GM20000 (cell line): ENCODE measurements at regions not wholly inside any gene's neighbourhood (a gene's known extent, or its start where the extent isn't known, plus 50 kb on each side); places are given as distances from the start of the nearest gene placed in this dataset.

Source experiments
- DNase-seq: peaks from one replicate; pipeline ENCODE4 v3.0.0; 2012; ENCODE audit warnings: low spot score
- CTCF ChIP-seq: IDR thresholded peaks from 2 replicates; pipeline ENCODE4 v1.5.1; 2012; ENCODE audit warnings: mild to moderate bottlenecking, control low read depth; ENCODE audit errors: extremely low read depth, missing control alignments

GRCh38 chr15:81427176-81427575 lies 53.2 kb upstream of the TMC3 start:
- TF ChIP-seq CTCF: no peak
- DNase-seq: no peak

DNA sequence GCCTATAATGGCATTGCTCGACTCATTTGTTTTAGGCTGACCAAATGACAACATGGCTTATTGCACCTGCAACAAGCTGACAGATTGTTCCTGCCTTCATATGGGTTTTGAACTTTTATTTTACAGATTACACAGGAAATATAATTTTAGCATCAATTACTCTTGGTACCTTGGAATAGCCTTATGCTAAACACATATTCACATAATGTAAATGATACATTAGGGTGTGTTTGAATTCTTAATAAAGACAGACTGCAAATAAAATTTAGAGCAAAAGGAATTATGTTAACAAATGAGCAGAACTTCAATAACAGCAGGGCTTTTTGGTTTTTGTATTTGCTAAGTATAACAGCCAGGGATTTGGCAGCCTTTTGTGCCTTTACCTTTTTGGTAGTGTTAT lies 51.9 kb upstream of the TMC3 start:
- no peak for TF ChIP-seq CTCF
- DNase-seq: no peak
